HCT116 (cell line): ENCODE measurements at regions not wholly inside any gene's neighbourhood (a gene's known extent, or its start where the extent isn't known, plus 50 kb on each side); places are given as distances from the start of the nearest gene placed in this dataset.
A peak's percentile ranks its signal among the peaks of the same experiment; 100 is the strongest.

ENCODE experiments used
- ATAC-seq: fragments of 200-7000 bp; cut with Tn5 transposase; 2 replicates; pipeline ENCODE4 v1.9.1; 2020; ENCODE audit warnings: mild to moderate bottlenecking, moderate library complexity
- BruUV-seq: library from RNA; stranded (reverse); fragments of 400-500 nt; replicated peaks from 2 replicates; lab custom pipeline; 2021; lab: Mats Ljungman, UMichigan
- CTCF ChIA-PET: fragments of 300-600 bp; sonication (Branson Sonifier 250); formaldehyde crosslinking; loops from one replicate; lab custom pipeline; 2021; ENCODE audit warnings: antibody characterized with exemption; lab: Charles Lee
- POLR2A ChIA-PET: fragments of 300-600, 350-600 bp; sonication (Branson Sonifier 250); formaldehyde crosslinking; loops from one replicate; lab custom pipeline; 2021; ENCODE audit warnings: antibody characterized with exemption; lab: Charles Lee
- RAD21 ChIA-PET, 2 experiments: fragments of 300-600 bp; sonication (Branson Sonifier 250); formaldehyde crosslinking; loops; one replicate each; lab custom pipeline; 2023; ENCODE audit warnings: low total read pairs in 2 of 2; ENCODE audit not compliant: uncharacterized antibody in 2 of 2, unreplicated experiment in 2 of 2, low non-redundant PET in 1 of 2; lab: Charles Lee
- DNase-seq: peaks from one replicate; pipeline ENCODE4 v3.0.0-alpha.2; 2010; ENCODE audit warnings: low read depth, low spot score
- H2AFZ ChIP-seq: fragments of 200-600 bp; shearing (Covaris generic), sonication (generic); 2 replicates; pipeline ENCODE4 v1.6.1; 2017; ENCODE audit warnings: low read depth, mixed run types, mixed read lengths, antibody characterized with exemption, low read length; ENCODE audit not compliant: poor library complexity, severe bottlenecking
- H3K27ac ChIP-seq: 2 replicates; pipeline ENCODE4 v1.5.1; 2012; ENCODE audit warnings: low read depth, low read length
- H3K27me3 ChIP-seq: fragments of 200-600 bp; sonication (generic); 2 replicates; pipeline ENCODE4 v1.6.1; 2016; ENCODE audit warnings: mixed run types, low read length, mixed read lengths; ENCODE audit not compliant: insufficient read depth
- H3K36me3 ChIP-seq, 2 experiments: fragments of 200-500 bp in 1 of 2; fragments of 200-600 bp in 1 of 2; sonication (Bioruptor generic) in 1 of 2; sonication (generic) in 1 of 2; 2 replicates each; pipeline versions ENCODE4 v1.5.1 to v1.6.1; 2014 to 2016; ENCODE audit warnings: low read length in 2 of 2, inconsistent platforms in 1 of 2, mixed read lengths in 1 of 2, mixed run types in 1 of 2; ENCODE audit not compliant: insufficient read depth in 2 of 2, control insufficient read depth in 1 of 2
- H3K4me1 ChIP-seq, 2 experiments: fragments of 200-600 bp in 1 of 2; sonication (generic) in 1 of 2; 2 replicates each; pipeline versions ENCODE4 v1.5.1 to v1.6.1; 2012 to 2017; ENCODE audit warnings: low read length in 2 of 2, inconsistent platforms in 1 of 2, mild to moderate bottlenecking in 1 of 2, mixed read lengths in 1 of 2, mixed run types in 1 of 2, moderate library complexity in 1 of 2; ENCODE audit not compliant: insufficient read depth in 2 of 2, control insufficient read depth in 1 of 2
- H3K4me2 ChIP-seq: fragments of 200-600 bp; sonication (generic); 2 replicates; pipeline ENCODE4 v1.6.1; 2017; ENCODE audit warnings: mixed run types, low read length, mixed read lengths
- H3K4me3 ChIP-seq, 2 experiments: fragments of 200-600 bp in 1 of 2; sonication (generic) in 1 of 2; replicated peaks in 1 of 2; 2 replicates each; pipeline ENCODE4 v1.5.1; 2011 to 2016; ENCODE audit warnings: low read length in 2 of 2, control low read depth in 1 of 2, low read depth in 1 of 2, mild to moderate bottlenecking in 1 of 2, mixed read lengths in 1 of 2, mixed run types in 1 of 2
- H3K79me2 ChIP-seq: fragments of 200-600 bp; sonication (generic); 2 replicates; pipeline ENCODE4 v1.6.1; 2017; ENCODE audit warnings: mild to moderate bottlenecking, mixed run types, low read length, moderate library complexity, mixed read lengths; ENCODE audit not compliant: insufficient read depth
- H3K9ac ChIP-seq: fragments of 200-600 bp; sonication (generic); 2 replicates; pipeline ENCODE4 v1.6.1; 2016; ENCODE audit warnings: low read length, mixed read lengths
- H3K9me2 ChIP-seq: fragments of 200-600 bp; sonication (generic), shearing (Covaris generic); 2 replicates; pipeline ENCODE4 v1.6.1; 2017; ENCODE audit warnings: mixed run types, mild to moderate bottlenecking, moderate library complexity; ENCODE audit not compliant: insufficient read depth
- H3K9me3 ChIP-seq, 2 experiments: fragments of 200-500 bp in 1 of 2; fragments of 200-600 bp in 1 of 2; sonication (Bioruptor generic) in 1 of 2; sonication (generic) in 1 of 2; 2 replicates each; pipeline ENCODE4 v1.6.1; 2014 to 2017; ENCODE audit warnings: low read length in 2 of 2, mixed read lengths in 2 of 2, inconsistent platforms in 1 of 2, low read depth in 1 of 2, mild to moderate bottlenecking in 1 of 2, mixed run types in 1 of 2, moderate library complexity in 1 of 2; ENCODE audit not compliant: control insufficient read depth in 1 of 2, insufficient read depth in 1 of 2
- H4K20me1 ChIP-seq: fragments of 200-600 bp; sonication (generic), shearing (Covaris generic); 2 replicates; pipeline ENCODE4 v1.6.1; 2017; ENCODE audit warnings: mixed run types, mild to moderate bottlenecking, moderate library complexity; ENCODE audit not compliant: insufficient read depth
- CBX3 ChIP-seq: IDR thresholded peaks from 2 replicates; pipeline ENCODE4 v1.6.1; 2012; ENCODE audit warnings: low read depth
- CEBPB ChIP-seq: IDR thresholded peaks from 2 replicates; pipeline ENCODE4 v1.6.1; 2012; ENCODE audit warnings: low read depth
- ELF1 ChIP-seq: IDR thresholded peaks from 2 replicates; pipeline ENCODE4 v1.6.1; 2012; ENCODE audit warnings: low read depth, borderline replicate concordance
- EZH2 ChIP-seq: fragments of 200-600 bp; sonication (generic); IDR thresholded peaks from 2 replicates; pipeline ENCODE4 v1.6.1; 2017; ENCODE audit warnings: antibody characterized with exemption, mixed run types
- EZH2phosphoT487 ChIP-seq: fragments of 200-600 bp; IDR thresholded peaks from 2 replicates; pipeline ENCODE4 v1.6.1; 2018; ENCODE audit warnings: antibody characterized with exemption, borderline replicate concordance
- FOSL1 ChIP-seq: IDR thresholded peaks from 2 replicates; pipeline ENCODE4 v1.6.1; 2012; ENCODE audit warnings: low read depth
- POLR2AphosphoS5 ChIP-seq: IDR thresholded peaks from 2 replicates; pipeline ENCODE4 v1.6.1; 2011; ENCODE audit warnings: mild to moderate bottlenecking, low read depth, low read length, moderate library complexity
- RAD21 ChIP-seq: IDR thresholded peaks from 2 replicates; pipeline ENCODE4 v1.6.1; 2012; ENCODE audit warnings: low read depth, mild to moderate bottlenecking
- SIN3A ChIP-seq: IDR thresholded peaks from 2 replicates; pipeline ENCODE4 v1.6.1; 2012; ENCODE audit warnings: low read depth
- SRF ChIP-seq: IDR thresholded peaks from 2 replicates; pipeline ENCODE4 v1.6.1; 2012; ENCODE audit warnings: low read depth
- TCF7L2 ChIP-seq: IDR thresholded peaks from 2 replicates; pipeline ENCODE4 v1.7.0; 2011; ENCODE audit warnings: borderline replicate concordance, inconsistent platforms; ENCODE audit not compliant: insufficient read depth, insufficient read length; ENCODE audit errors: extremely low read depth
- YY1 ChIP-seq: IDR thresholded peaks from 2 replicates; pipeline ENCODE4 v1.6.1; 2011; ENCODE audit warnings: low read length, low read depth, moderate library complexity, mild to moderate bottlenecking; ENCODE audit not compliant: insufficient replicate concordance; ENCODE audit errors: extremely low read depth
- ZFX ChIP-seq: fragments of 450-650 bp; IDR thresholded peaks from 2 replicates; pipeline ENCODE4 v1.6.1; 2017
- ZNF274 ChIP-seq: fragments of 200-500 bp; sonication (Bioruptor generic); IDR thresholded peaks from 2 replicates; pipeline ENCODE4 v1.6.1; 2014; ENCODE audit warnings: mild to moderate bottlenecking, low read depth, low read length, inconsistent platforms
- intact Hi-C: fragments of 100-400 bp; cut with micrococcal nuclease; formaldehyde crosslinking; loops from 2 replicates; pipeline ENCODE4 v1.10.0; 2022
- TF ChIP-seq, protein P1 (sequence below), 3 experiments: fragments of 200-600 bp in 1 of 3; sonication (generic) in 1 of 3; IDR thresholded peaks in 2 of 3; conservative IDR thresholded peaks in 1 of 3; 2 replicates each; pipeline ENCODE4 v1.5.1; 2012 to 2017; ENCODE audit warnings: low read depth in 2 of 3, low read length in 2 of 3, antibody characterized with exemption in 1 of 3, borderline replicate concordance in 1 of 3, control low read depth in 1 of 3, mild to moderate bottlenecking in 1 of 3, mixed read lengths in 1 of 3, mixed run types in 1 of 3, moderate library complexity in 1 of 3; ENCODE audit not compliant: insufficient read depth in 1 of 3
- TF ChIP-seq, protein P2 (sequence below): IDR thresholded peaks from 2 replicates; pipeline ENCODE4 v1.6.1; 2012; ENCODE audit warnings: low read depth
- TF ChIP-seq, protein P3 (sequence below): IDR thresholded peaks from 2 replicates; pipeline ENCODE4 v1.6.1; 2012

DNA sequence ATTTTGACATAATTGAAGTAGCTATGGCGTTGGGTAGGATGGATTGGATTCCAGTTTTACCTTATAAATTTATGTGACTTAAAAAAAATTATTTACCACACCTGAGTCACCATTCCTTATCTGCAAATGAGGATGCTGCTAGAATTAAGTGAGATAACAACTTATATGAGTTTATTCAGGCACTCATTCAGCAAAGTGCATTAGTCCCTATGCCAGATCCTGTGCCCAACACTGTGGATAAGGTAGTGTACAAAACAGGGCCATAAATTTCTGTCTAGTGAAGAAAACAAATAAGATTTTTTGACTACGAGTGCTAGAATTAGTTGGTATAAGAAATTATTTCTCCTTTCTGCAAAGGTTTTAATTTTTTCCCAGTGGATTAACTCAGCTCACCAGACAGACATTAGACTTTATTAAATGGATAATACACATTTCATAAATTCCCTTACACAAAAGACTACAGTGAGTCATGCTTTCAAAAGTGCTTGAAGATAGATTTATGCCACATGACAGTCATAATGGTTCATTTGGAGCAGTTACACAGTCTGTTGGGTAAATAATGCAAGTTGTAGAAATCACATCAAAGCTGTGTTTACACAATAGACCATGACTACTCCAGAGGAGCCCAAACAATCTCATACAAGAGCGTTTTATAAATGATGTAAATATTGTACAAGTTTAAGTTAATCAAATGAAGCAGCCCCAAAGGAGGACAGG lies 129.9 kb upstream of the TGFBR2 start (continued):
- TF ChIP-seq CBX3 (no peak), SIN3A (no peak), POLR2AphosphoS5 (no peak)

DNA sequence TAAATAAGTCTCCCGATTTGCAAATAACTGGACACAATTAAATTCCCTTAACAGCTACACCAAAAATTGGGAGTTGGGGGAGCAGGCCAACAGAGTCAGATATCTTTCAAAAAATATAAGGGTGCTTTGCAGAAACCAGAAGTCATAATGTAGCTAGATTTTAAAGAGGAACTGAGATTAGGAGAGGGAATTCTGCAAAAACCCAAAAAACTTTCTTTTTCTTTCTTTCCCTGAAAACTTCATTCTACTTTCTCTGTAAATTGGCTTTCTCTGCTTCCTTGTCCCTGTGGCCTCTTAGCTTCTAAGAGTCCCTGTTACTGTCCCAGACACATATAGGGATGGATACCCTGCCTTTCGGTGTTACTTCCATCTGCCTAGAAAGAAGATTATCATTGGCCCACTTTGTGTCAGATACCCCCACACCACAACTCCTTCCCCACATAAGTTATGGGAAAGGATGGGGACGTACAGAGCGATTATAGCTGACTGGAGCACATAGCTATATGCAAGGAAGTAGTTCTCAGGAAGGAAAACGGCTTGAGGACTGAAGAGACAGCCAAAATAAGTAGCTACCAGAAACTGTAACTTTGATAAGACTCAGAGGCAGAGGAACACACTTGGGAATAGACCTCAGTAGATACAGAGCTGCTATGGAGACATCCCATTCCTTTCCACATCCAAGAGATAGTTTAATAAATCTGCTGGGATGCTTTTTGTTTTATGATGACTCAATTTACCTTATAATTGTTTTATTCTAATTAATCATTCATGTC lies 129.1 kb upstream of the TGFBR2 start:
- POLR2A ChIA-PET = no interaction called here
- H3K36me3 ChIP-seq = no peaks in the 10 kb centered on the region
- H4K20me1 ChIP-seq = no peaks in the 10 kb centered on the region
- TF ChIP-seq RAD21 (no peak), ZFX (no peak), ELF1 (no peak), EZH2 (no peak), SRF (no peak), YY1 (no peak), POLR2AphosphoS5 (no peak), TCF7L2 (no peak), EZH2phosphoT487 (no peak), CEBPB (no peak), CBX3 (no peak), FOSL1 (no peak), ZNF274 (no peak)
- TF ChIP-seq, protein P1, sequence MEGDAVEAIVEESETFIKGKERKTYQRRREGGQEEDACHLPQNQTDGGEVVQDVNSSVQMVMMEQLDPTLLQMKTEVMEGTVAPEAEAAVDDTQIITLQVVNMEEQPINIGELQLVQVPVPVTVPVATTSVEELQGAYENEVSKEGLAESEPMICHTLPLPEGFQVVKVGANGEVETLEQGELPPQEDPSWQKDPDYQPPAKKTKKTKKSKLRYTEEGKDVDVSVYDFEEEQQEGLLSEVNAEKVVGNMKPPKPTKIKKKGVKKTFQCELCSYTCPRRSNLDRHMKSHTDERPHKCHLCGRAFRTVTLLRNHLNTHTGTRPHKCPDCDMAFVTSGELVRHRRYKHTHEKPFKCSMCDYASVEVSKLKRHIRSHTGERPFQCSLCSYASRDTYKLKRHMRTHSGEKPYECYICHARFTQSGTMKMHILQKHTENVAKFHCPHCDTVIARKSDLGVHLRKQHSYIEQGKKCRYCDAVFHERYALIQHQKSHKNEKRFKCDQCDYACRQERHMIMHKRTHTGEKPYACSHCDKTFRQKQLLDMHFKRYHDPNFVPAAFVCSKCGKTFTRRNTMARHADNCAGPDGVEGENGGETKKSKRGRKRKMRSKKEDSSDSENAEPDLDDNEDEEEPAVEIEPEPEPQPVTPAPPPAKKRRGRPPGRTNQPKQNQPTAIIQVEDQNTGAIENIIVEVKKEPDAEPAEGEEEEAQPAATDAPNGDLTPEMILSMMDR (IDR thresholded peaks at IDR 0.05 in 2 of 3, conservative IDR thresholded peaks at IDR 0.05 in 1 of 3; ENCODE audit: borderline replicate concordance in 1 of 3, insufficient read depth in 1 of 3, low read depth in 2 of 3, low read length in 2 of 3) = no peak
- TF ChIP-seq, protein P2, sequence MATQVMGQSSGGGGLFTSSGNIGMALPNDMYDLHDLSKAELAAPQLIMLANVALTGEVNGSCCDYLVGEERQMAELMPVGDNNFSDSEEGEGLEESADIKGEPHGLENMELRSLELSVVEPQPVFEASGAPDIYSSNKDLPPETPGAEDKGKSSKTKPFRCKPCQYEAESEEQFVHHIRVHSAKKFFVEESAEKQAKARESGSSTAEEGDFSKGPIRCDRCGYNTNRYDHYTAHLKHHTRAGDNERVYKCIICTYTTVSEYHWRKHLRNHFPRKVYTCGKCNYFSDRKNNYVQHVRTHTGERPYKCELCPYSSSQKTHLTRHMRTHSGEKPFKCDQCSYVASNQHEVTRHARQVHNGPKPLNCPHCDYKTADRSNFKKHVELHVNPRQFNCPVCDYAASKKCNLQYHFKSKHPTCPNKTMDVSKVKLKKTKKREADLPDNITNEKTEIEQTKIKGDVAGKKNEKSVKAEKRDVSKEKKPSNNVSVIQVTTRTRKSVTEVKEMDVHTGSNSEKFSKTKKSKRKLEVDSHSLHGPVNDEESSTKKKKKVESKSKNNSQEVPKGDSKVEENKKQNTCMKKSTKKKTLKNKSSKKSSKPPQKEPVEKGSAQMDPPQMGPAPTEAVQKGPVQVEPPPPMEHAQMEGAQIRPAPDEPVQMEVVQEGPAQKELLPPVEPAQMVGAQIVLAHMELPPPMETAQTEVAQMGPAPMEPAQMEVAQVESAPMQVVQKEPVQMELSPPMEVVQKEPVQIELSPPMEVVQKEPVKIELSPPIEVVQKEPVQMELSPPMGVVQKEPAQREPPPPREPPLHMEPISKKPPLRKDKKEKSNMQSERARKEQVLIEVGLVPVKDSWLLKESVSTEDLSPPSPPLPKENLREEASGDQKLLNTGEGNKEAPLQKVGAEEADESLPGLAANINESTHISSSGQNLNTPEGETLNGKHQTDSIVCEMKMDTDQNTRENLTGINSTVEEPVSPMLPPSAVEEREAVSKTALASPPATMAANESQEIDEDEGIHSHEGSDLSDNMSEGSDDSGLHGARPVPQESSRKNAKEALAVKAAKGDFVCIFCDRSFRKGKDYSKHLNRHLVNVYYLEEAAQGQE = no peak
- TF ChIP-seq, protein P3, sequence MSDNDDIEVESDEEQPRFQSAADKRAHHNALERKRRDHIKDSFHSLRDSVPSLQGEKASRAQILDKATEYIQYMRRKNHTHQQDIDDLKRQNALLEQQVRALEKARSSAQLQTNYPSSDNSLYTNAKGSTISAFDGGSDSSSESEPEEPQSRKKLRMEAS = no peak

More for the DNA sequence above, 129.1 kb upstream of the TGFBR2 start:
- H3K4me1 ChIP-seq = peaks cover 6 to 8% of the 10 kb centered on the region in 2 experiments; a peak in 3 of 4 replicates
- no peaks in the 10 kb centered on the region for H3K79me2 ChIP-seq
- no peak overlapping the region for H3K4me2 ChIP-seq
- H3K9me2 ChIP-seq = no peaks in the 10 kb centered on the region
- H2AFZ ChIP-seq = peak overlapping the region; percentile 9
- no peaks in the 10 kb centered on the region for H3K27me3 ChIP-seq
- intact Hi-C loops = no loop called here
- CTCF ChIA-PET = no interaction called here
- DNase-seq = no peak
- H3K4me3 ChIP-seq = no peak overlapping the region
- no peak overlapping the region for H3K9ac ChIP-seq
- 0 out of 4 replicates have a peak, but pooled peaks cover 0 to 3% of the 10 kb centered on the region in 2 experiments for H3K9me3 ChIP-seq
- BruUV-seq = no TSS peak
- no peak for ATAC-seq
- H3K27ac ChIP-seq = no peak overlapping the region
- RAD21 ChIA-PET = interaction anchor here in 1 of 2 experiments (0.5 kb wide), 1 partner anchor 68 kb away, joined by 3 read pairs; no protein-coding TSS in a partner anchor
